Motor neuron (in vitro differentiated cells): ENCODE measurements at regions not wholly inside any gene's neighbourhood (a gene's known extent, or its start where the extent isn't known, plus 50 kb on each side); places are given as distances from the start of the nearest gene placed in this dataset.
A peak's percentile ranks its signal among the peaks of the same experiment; 100 is the strongest.
"Not testable (repeated sequence)": the region's sequence is repeated elsewhere in the genome, so short reads cannot be mapped to it uniquely, and the experiment has no call there.

ENCODE experiments used
- ATAC-seq, 8 experiments: fragments of 200-7000 bp; cut with Tn5 transposase; replicated peaks in 6 of 8; 2 replicates each; pipeline ENCODE4 v1.8.0; 2021; ENCODE audit warnings: mild to moderate bottlenecking in 8 of 8, moderate library complexity in 8 of 8
- H3K27ac ChIP-seq, 2 donors: fragments of 250-450 bp; sonication (Bioruptor Pico); 2 replicates each; pipeline ENCODE4 v1.9.0; 2021; ENCODE audit warnings: antibody characterized with exemption in 2 of 2, mild to moderate bottlenecking in 2 of 2, moderate library complexity in 1 of 2
- H3K4me1 ChIP-seq, 2 donors: fragments of 250-450 bp; sonication (Bioruptor Pico); replicated peaks in 1 of 2; 2 replicates each; pipeline ENCODE4 v1.6.1; 2021; ENCODE audit warnings: antibody characterized with exemption in 2 of 2, mild to moderate bottlenecking in 2 of 2, moderate library complexity in 1 of 2
- H3K4me3 ChIP-seq, 5 donors: fragments of 250-450 bp; sonication (Bioruptor Pico); 2 replicates each; pipeline ENCODE4 v1.9.0; 2021; ENCODE audit warnings: antibody characterized with exemption in 5 of 5, mild to moderate bottlenecking in 5 of 5, moderate library complexity in 4 of 5
- WGBS, 10 experiments: fragments of 450-650 bp; shearing (Covaris generic); methylation state at CpG; one replicate each; pipeline ENCODE4 v1.0.0; 2022; 5-methylcytosine and 5-hydroxymethylcytosine counted together
- in situ Hi-C, 9 experiments: fragments of 400-800 bp; cut with MboI; loops; one replicate each; pipeline ENCODE4 v1.15.0; 2021; ENCODE audit warnings: low sequenced_read_pairs in 9 of 9, low pct_unique_long_range_greater_than_20kb in 2 of 9; ENCODE audit not compliant: unreplicated experiment in 9 of 9

GRCh38 chr6:115485400-115485799, 575.3 kb downstream of the FRK start:
- Histone ChIP-seq H3K4me1 (no peaks in the 10 kb centered on the region), H3K27ac (no peak overlapping the region), H3K4me3 (no peak overlapping the region)
- ATAC-seq = no peak
- in situ Hi-C loops = no loop called here
- WGBS, 10 experiments = 23 to 82% (median 74%) methylated on average over 2 to 4 of the region's 4 CpGs; no CpG with 5 or more reads in 2 of the 10 experiments

- ATAC-seq, H3K27ac ChIP-seq, in situ Hi-C loops, H3K4me1 ChIP-seq, H3K4me3 ChIP-seq: not testable (repeated sequence)
- 0 to 100% (median 60%) methylated on average over 1 to 4 of the region's 4 CpGs; no CpG with 5 or more reads in 5 of the 10 experiments for WGBS, 10 experiments
These were observed 580.1 kb downstream of the FRK start for GRCh38 chr6:115480543-115480942.

GRCh38 chr6:115474443-115475041, 586.1 kb downstream of the FRK start:
- ATAC-seq = no peak
- Histone ChIP-seq H3K27ac (no peak overlapping the region), H3K4me3 (no peak overlapping the region), H3K4me1 (no peaks in the 10 kb centered on the region)
- in situ Hi-C loops = no loop called here
- 17 to 95% (median 66%) methylated on average over 1 to 3 of the region's 3 CpGs for WGBS, 10 experiments

GRCh38 chr6:115468272-115469005, 592.3 kb downstream of the FRK start:
- ATAC-seq = peak in 1 of 8 experiments; percentile 19

GRCh38 chr6:115467726-115468125, 593.0 kb downstream of the FRK start:
- WGBS, 10 experiments = 0 to 100% (median 100%) methylated on average over 1 to 2 of the region's 2 CpGs; no CpG with 5 or more reads in 7 of the 10 experiments
- in situ Hi-C loops = no loop called here
- H3K27ac ChIP-seq = no peak overlapping the region
- H3K4me3 ChIP-seq = no peak overlapping the region
- ATAC-seq = no peak
- no peaks in the 10 kb centered on the region for H3K4me1 ChIP-seq

More at GRCh38 chr6:115468272-115469005, 592.3 kb downstream of the FRK start:
- 57 to 100% (median 85%) methylated on average over 1 to 3 of the region's 6 CpGs; no CpG with 5 or more reads in 4 of the 10 experiments for WGBS, 10 experiments
- H3K4me3 ChIP-seq = no peak overlapping the region
- in situ Hi-C loops = no loop called here
- H3K27ac ChIP-seq = no peak overlapping the region
- no peaks in the 10 kb centered on the region for H3K4me1 ChIP-seq

GRCh38 chr6:115460913-115461312, 599.8 kb downstream of the FRK start:
- no peaks in the 10 kb centered on the region for H3K4me1 ChIP-seq
- no peak overlapping the region for H3K4me3 ChIP-seq
- H3K27ac ChIP-seq = no peak overlapping the region
- no peak for ATAC-seq
- in situ Hi-C loops = no loop called here
- WGBS, 10 experiments = 25 to 100% (median 67%) methylated on average over 1 of the region's 1 CpG; no CpG with 5 or more reads in 3 of the 10 experiments

GRCh38 chr6:115456848-115457247, 603.8 kb downstream of the FRK start:
- H3K27ac ChIP-seq = no peak overlapping the region
- H3K4me3 ChIP-seq = no peak overlapping the region
- no peak for ATAC-seq

GRCh38 chr6:115443825-115444478, 616.7 kb downstream of the FRK start:
- Histone ChIP-seq H3K4me3 (no peak overlapping the region), H3K4me1 (peaks cover 0 to 13% of the 10 kb centered on the region in 2 donors), H3K27ac (no peak overlapping the region)
- in situ Hi-C loops = no loop called here
- peak in 3 of 8 experiments; percentile 40 to 75 (median 49) for ATAC-seq
- WGBS, 10 experiments = 3 to 100% (median 83%) methylated on average over 1 to 4 of the region's 4 CpGs

More at GRCh38 chr6:115456848-115457247, 603.8 kb downstream of the FRK start:
- in situ Hi-C loops = no loop called here
- no peaks in the 10 kb centered on the region for H3K4me1 ChIP-seq

GRCh38 chr6:115442323-115442722, 618.4 kb downstream of the FRK start:
- Histone ChIP-seq H3K4me3 (no peak overlapping the region), H3K27ac (no peak overlapping the region), H3K4me1 (peaks cover 0 to 13% of the 10 kb centered on the region in 2 donors)
- in situ Hi-C loops = no loop called here
- 0 to 64% (median 33%) methylated on average over 1 to 2 of the region's 2 CpGs for WGBS, 10 experiments
- no peak for ATAC-seq

GRCh38 chr6:115441651-115442050, 619.0 kb downstream of the FRK start:
- Histone ChIP-seq H3K4me3 (no peak overlapping the region), H3K4me1 (peaks cover 0 to 13% of the 10 kb centered on the region in 2 donors), H3K27ac (no peak overlapping the region)
- in situ Hi-C loops = no loop called here
- WGBS, 10 experiments = 0 to 100% (median 83%) methylated on average over 1 of the region's 1 CpG; no CpG with 5 or more reads in 2 of the 10 experiments
- no peak for ATAC-seq

GRCh38 chr6:115415378-115415777, 645.3 kb downstream of the FRK start:
- 0 to 69% (median 32%) methylated on average over 1 to 3 of the region's 3 CpGs; no CpG with 5 or more reads in 2 of the 10 experiments for WGBS, 10 experiments
- in situ Hi-C loops = no loop called here
- H3K4me1 ChIP-seq = no peaks in the 10 kb centered on the region

GRCh38 chr6:115414916-115415315, 645.8 kb downstream of the FRK start:
- in situ Hi-C loops, H3K4me1 ChIP-seq, ATAC-seq, H3K27ac ChIP-seq, H3K4me3 ChIP-seq: not testable (repeated sequence)
- 0 to 60% (median 50%) methylated on average over 1 to 5 of the region's 6 CpGs; no CpG with 5 or more reads in 1 of the 10 experiments for WGBS, 10 experiments

More at GRCh38 chr6:115415378-115415777, 645.3 kb downstream of the FRK start:
- Histone ChIP-seq H3K27ac (no peak overlapping the region), H3K4me3 (no peak overlapping the region)
- ATAC-seq = no peak

GRCh38 chr6:115411756-115412155, 648.9 kb downstream of the FRK start:
- no peaks in the 10 kb centered on the region for H3K4me1 ChIP-seq
- no peak for ATAC-seq
- 0 to 100% (median 70%) methylated on average over 1 to 2 of the region's 2 CpGs; no CpG with 5 or more reads in 1 of the 10 experiments for WGBS, 10 experiments
- no peak overlapping the region for H3K27ac ChIP-seq
- in situ Hi-C loops = no loop called here
- no peak overlapping the region for H3K4me3 ChIP-seq
